HG02943 (cell line): ENCODE measurements at regions not wholly inside any gene's neighbourhood (a gene's known extent, or its start where the extent isn't known, plus 50 kb on each side); places are given as distances from the start of the nearest gene placed in this dataset.

Source experiments
- ATAC-seq: cut with Tn5 transposase; IDR thresholded peaks from one replicate; pipeline ENCODE4 v1.9.1; 2021; ENCODE audit warnings: mild to moderate bottlenecking, low read depth, moderate library complexity; ENCODE audit not compliant: unreplicated experiment

GRCh38 chr15:62564886-62565633, 400.0 kb upstream of the C2CD4B start:
- no peak for ATAC-seq

GRCh38 chr15:62565634-62566026, 400.5 kb upstream of the C2CD4B start:
- ATAC-seq: no peak

- no peak for ATAC-seq
Observed at GRCh38 chr15:62566248-62566647, 401.2 kb upstream of the C2CD4B start.

- no peak for ATAC-seq
Observed at GRCh38 chr15:62567501-62567900, 402.4 kb upstream of the C2CD4B start.

GRCh38 chr15:62568004-62568403, 402.9 kb upstream of the C2CD4B start:
- ATAC-seq: no peak

GRCh38 chr15:62568702-62569101, 403.6 kb upstream of the C2CD4B start:
- no peak for ATAC-seq

GRCh38 chr15:62569460-62570404, 404.6 kb upstream of the C2CD4B start:
- no peak for ATAC-seq

- no peak for ATAC-seq
Observed at GRCh38 chr15:62570405-62570783, 405.3 kb upstream of the C2CD4B start.

GRCh38 chr15:62571072-62571471, 406.0 kb upstream of the C2CD4B start:
- ATAC-seq: no peak

- ATAC-seq: no peak
Observed at GRCh38 chr15:62572797-62573196, 407.7 kb upstream of the C2CD4B start.

GRCh38 chr15:62573876-62574275, 408.8 kb upstream of the C2CD4B start:
- no peak for ATAC-seq

- ATAC-seq: no peak
Observed at GRCh38 chr15:62578546-62578945, 413.5 kb upstream of the C2CD4B start.

- no peak for ATAC-seq
Observed at GRCh38 chr15:62578960-62579359, 413.9 kb upstream of the C2CD4B start.

- ATAC-seq: no peak
Observed at GRCh38 chr15:62579842-62580241, 414.8 kb upstream of the C2CD4B start.

- ATAC-seq: no peak
Observed at GRCh38 chr15:62582580-62582979, 417.5 kb upstream of the C2CD4B start.

- ATAC-seq: no peak
Observed at GRCh38 chr15:62584301-62585235, 419.5 kb upstream of the C2CD4B start.

GRCh38 chr15:62588938-62589670, 424.0 kb upstream of the C2CD4B start:
- no peak for ATAC-seq

- no peak for ATAC-seq
Observed at GRCh38 chr15:62591842-62592838, 427.1 kb upstream of the C2CD4B start.

- ATAC-seq: no peak
Observed at GRCh38 chr15:62592920-62593319, 427.8 kb upstream of the C2CD4B start.
